Naive B cell (primary cell): ENCODE measurements at regions not wholly inside any gene's neighbourhood (a gene's known extent, or its start where the extent isn't known, plus 50 kb on each side); places are given as distances from the start of the nearest gene placed in this dataset.
A peak's percentile ranks its signal among the peaks of the same experiment; 100 is the strongest.
"Not testable (repeated sequence)": the region's sequence is repeated elsewhere in the genome, so short reads cannot be mapped to it uniquely, and the experiment has no call there.

Source experiments
- ATAC-seq, 2 donors: fragments of 150-1000 bp; cut with Tn5 transposase; 2 replicates each; pipeline ENCODE4 v1.10.0; 2021; ENCODE audit warnings: low read depth in 2 of 2, mild to moderate bottlenecking in 2 of 2, moderate library complexity in 2 of 2
- DNase-seq: peaks from one replicate; pipeline ENCODE4 v3.0.0; 2022
- H3K27ac Mint-ChIP-seq, 6 donors: one replicate each; pipeline ENCODE4 v1.8.0; 2020 to 2022; ENCODE audit warnings: mild to moderate bottlenecking in 6 of 6, mixed read lengths in 6 of 6, moderate library complexity in 5 of 6, inconsistent platforms in 2 of 6
- H3K27me3 Mint-ChIP-seq, 3 donors: one replicate each; pipeline ENCODE4 v1.8.0; 2021 to 2022; ENCODE audit warnings: mixed read lengths in 3 of 3, mild to moderate bottlenecking in 1 of 3
- H3K36me3 Mint-ChIP-seq, 2 donors: one replicate each; pipeline ENCODE4 v1.8.0; 2020 to 2022; ENCODE audit warnings: mixed read lengths in 2 of 2, inconsistent platforms in 1 of 2, mild to moderate bottlenecking in 1 of 2
- H3K4me1 Mint-ChIP-seq, 3 donors: one replicate each; pipeline ENCODE4 v1.8.0; 2020 to 2022; ENCODE audit warnings: mixed read lengths in 3 of 3, inconsistent platforms in 1 of 3, mild to moderate bottlenecking in 1 of 3, moderate library complexity in 1 of 3
- H3K4me3 Mint-ChIP-seq, 8 donors: one replicate each; pipeline ENCODE4 v1.8.0; 2020 to 2022; ENCODE audit warnings: mild to moderate bottlenecking in 8 of 8, mixed read lengths in 8 of 8, moderate library complexity in 8 of 8, inconsistent platforms in 2 of 8
- H3K9me3 Mint-ChIP-seq, 7 donors: one replicate each; pipeline ENCODE4 v1.8.0; 2020 to 2022; ENCODE audit warnings: mixed read lengths in 7 of 7, mild to moderate bottlenecking in 5 of 7, inconsistent platforms in 2 of 7, moderate library complexity in 1 of 7

DNA sequence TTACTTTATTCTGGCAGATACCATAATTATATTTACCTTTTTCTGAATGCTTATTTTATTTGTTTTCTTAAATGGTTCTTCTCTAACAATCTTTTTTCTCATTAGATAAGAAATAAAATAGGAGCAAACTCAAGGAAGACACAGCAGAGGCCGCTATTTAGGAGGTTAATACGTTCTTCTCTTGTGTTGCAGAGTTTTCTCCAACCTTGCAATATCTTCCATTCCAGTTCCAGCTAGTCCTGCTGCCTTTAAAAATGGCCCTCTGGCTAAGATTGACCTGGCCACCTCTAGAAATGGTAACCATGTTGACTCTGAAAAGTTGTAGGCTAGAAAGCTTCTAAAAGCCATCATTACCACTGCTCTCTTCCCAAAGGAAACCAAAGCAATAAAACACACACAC, 718.8 kb downstream of the MAT2B start:
- H3K4me1 Mint-ChIP-seq = no peaks in the 10 kb centered on the region

DNA sequence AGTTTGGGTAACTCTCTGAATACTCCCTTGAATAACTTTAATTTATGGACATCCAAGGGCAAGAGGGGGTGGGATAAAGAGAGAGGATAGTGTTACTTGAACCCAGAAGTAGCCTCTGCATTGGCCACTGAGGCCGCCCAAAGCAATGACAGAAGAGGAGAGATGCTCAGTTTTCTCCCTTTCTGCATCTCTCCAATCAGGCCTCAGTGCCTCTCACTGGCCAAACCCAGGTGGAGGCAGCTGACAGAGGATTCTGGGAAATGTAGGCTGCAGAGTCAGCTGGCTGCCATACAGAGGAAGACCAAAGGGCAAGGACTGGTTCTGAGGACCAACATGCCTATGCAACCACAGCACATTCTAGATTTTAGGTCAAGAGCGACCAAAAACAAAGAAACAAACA, 719.4 kb downstream of the MAT2B start:
- no peak overlapping the region for H3K27ac Mint-ChIP-seq
- H3K36me3 Mint-ChIP-seq = no peaks in the 10 kb centered on the region
- peaks cover 0 to 8% (median 0%) of the 10 kb centered on the region in 7 donors for H3K9me3 Mint-ChIP-seq
- DNase-seq = no peak
- H3K4me3 Mint-ChIP-seq = no peak overlapping the region
- no peak for ATAC-seq
- H3K4me1 Mint-ChIP-seq = no peaks in the 10 kb centered on the region
- H3K27me3 Mint-ChIP-seq = peaks cover 0 to 9% (median 6%) of the 10 kb centered on the region in 3 donors

More for the DNA sequence above, 718.8 kb downstream of the MAT2B start:
- Mint-ChIP-seq H3K36me3 (no peaks in the 10 kb centered on the region), H3K27ac (no peak overlapping the region), H3K27me3 (peaks cover 0 to 9% (median 6%) of the 10 kb centered on the region in 3 donors), H3K9me3 (peaks cover 0 to 8% (median 0%) of the 10 kb centered on the region in 7 donors), H3K4me3 (no peak overlapping the region)
- ATAC-seq (no peak), DNase-seq (no peak)

DNA sequence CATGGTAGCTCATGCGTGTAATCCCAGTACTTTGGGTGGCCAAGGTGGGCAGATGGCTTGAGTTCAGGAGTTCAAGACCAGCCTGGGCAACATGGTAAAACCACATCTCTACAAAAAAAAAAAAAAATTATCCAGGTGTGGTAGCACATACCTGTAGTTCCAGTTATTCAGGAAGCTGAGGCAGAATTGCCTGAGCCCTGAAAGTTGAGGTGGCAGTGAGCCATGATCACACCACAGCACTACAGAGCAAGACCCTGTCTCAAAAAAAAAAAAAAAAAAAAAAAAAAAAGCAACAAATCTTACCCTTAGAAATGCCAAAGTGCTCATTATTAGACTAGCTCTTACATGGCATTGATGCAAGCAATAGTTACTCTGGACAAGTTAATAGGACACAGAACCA, 724.9 kb downstream of the MAT2B start:
- Mint-ChIP-seq H3K27me3 (peaks cover 0 to 9% (median 6%) of the 10 kb centered on the region in 3 donors), H3K9me3 (peaks cover 0 to 8% (median 0%) of the 10 kb centered on the region in 7 donors), H3K4me1 (no peaks in the 10 kb centered on the region), H3K27ac (no peak overlapping the region), H3K36me3 (no peaks in the 10 kb centered on the region), H3K4me3 (no peak overlapping the region)
- ATAC-seq (no peak), DNase-seq (no peak)

DNA sequence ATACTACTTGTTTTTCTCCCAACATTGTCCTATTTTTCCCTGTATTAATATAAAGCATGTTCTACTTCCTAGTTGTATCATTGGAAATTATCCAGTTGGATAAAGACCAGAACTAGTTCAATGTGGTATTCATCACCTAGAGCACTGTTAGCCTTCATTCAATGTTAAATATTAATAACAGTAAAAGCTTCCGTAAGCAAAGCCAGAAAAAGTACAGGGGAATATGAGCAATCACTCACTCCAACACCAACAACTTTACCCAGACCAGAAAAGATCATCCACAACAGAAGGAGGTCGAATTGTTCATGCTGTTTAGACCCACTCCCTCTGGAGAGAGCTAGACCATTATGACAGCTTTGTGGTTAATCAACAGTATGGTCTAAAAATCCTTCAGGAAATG, 728.4 kb downstream of the MAT2B start:
- Mint-ChIP-seq H3K4me1 (no peaks in the 10 kb centered on the region), H3K36me3 (no peaks in the 10 kb centered on the region), H3K27me3 (peaks cover 0 to 4% (median under 1%) of the 10 kb centered on the region in 3 donors), H3K9me3 (peaks cover 0 to 4% (median 0%) of the 10 kb centered on the region in 7 donors), H3K4me3 (no peak overlapping the region), H3K27ac (peak overlapping the region in 1 of 6 donors; percentile 14)
- ATAC-seq (no peak), DNase-seq (no peak)

DNA sequence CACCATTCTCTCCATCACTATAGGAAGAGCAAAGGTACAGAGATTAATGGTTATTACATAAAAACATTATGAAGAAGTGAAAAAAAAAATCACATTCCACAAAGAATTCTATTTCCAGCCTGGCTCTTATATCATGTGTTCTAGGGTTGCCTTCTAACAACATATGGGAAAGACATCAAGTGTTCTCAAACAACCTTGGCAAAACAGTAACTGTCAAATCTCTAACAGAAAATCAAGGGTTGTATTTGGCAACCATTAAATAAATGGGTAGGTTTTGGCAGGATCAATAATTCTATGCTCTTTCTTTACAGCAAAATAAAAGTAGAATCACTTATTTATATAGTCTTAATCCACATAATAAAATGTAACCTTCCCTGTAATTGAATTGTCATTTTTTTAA, 728.9 kb downstream of the MAT2B start:
- Mint-ChIP-seq H3K9me3 (peaks cover 0 to under 1% (median 0%) of the 10 kb centered on the region in 7 donors), H3K36me3 (no peaks in the 10 kb centered on the region), H3K4me1 (no peaks in the 10 kb centered on the region), H3K27me3 (no peaks in the 10 kb centered on the region), H3K27ac (no peak overlapping the region), H3K4me3 (no peak overlapping the region)
- no peak for DNase-seq
- no peak for ATAC-seq

DNA sequence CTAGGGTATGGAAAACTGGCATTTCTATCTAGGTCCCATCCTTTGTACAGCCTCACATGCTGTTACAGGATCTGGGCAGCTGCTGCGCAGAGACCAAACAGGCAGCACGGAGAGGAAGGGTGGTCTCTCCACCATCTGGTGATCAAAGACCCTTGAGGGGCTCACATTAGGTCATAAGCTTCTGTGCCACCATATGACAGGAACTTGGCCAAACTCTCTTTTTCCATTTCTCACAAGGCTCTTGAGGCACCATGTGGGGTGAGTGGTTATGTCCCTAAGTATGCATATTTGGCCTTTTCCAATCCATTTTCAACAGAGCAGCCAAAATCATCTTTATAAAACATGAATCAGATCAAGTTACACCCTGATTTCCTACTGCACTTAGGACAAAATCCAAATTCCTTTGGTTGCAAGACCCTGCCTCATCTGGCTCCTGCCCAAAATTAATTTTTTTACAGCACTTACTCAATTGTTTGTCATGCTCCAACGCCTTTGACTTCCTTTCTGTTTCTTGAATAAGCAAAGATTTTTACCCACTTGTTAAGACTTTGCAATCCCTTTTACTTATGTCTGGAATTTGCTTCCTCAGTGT, 730.0 kb downstream of the MAT2B start:
- H3K4me3 Mint-ChIP-seq = no peak overlapping the region
- no peaks in the 10 kb centered on the region for H3K9me3 Mint-ChIP-seq
- no peaks in the 10 kb centered on the region for H3K27me3 Mint-ChIP-seq
- H3K27ac Mint-ChIP-seq = no peak overlapping the region
- ATAC-seq (no peak), DNase-seq (no peak)
- no peaks in the 10 kb centered on the region for H3K36me3 Mint-ChIP-seq
- H3K4me1 Mint-ChIP-seq = no peaks in the 10 kb centered on the region

DNA sequence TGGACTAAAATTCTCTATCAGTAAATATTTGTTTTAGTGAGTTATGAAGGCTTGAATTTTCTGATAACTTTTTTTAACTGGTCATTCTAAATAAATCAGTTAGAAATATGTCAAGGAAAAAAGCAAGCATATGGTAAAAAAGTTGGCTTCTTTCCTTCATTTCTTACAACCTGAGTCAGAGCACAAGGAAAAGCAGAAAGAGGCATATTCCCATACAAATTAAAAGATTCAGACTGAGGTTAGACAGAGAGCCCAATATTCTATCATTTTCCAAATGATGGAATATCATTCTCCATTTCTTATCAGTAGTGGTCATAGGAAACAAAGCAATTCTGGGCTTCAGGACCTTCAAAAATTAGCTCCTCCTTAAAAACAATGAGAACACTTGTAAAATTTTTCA, 732.1 kb downstream of the MAT2B start:
- Mint-ChIP-seq H3K9me3 (no peaks in the 10 kb centered on the region), H3K4me1 (no peaks in the 10 kb centered on the region), H3K4me3 (no peak overlapping the region), H3K27me3 (no peaks in the 10 kb centered on the region), H3K36me3 (no peaks in the 10 kb centered on the region), H3K27ac (no peak overlapping the region)
- no peak for DNase-seq
- no peak for ATAC-seq

DNA sequence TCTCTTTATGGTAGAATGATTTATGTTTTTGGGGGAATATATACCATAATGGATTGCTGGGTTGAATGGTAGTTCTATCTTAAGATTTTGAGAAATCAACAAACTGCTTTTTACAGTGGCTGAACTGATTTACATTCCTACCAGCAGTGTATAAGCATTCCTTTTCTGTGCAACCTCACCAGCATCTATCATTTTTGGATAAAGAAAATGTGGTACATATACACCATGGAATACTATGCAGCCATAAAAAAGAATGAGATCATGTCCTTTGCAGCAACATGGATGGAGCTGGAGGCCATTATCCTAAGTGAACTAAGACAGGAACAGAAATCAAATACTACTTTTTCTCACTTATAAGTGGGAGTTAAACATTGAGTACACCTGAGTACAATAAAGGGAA, 746.4 kb downstream of the MAT2B start:
- ATAC-seq, H3K4me3 Mint-ChIP-seq, DNase-seq, H3K4me1 Mint-ChIP-seq, H3K36me3 Mint-ChIP-seq, H3K9me3 Mint-ChIP-seq, H3K27me3 Mint-ChIP-seq, H3K27ac Mint-ChIP-seq: not testable (repeated sequence)

DNA sequence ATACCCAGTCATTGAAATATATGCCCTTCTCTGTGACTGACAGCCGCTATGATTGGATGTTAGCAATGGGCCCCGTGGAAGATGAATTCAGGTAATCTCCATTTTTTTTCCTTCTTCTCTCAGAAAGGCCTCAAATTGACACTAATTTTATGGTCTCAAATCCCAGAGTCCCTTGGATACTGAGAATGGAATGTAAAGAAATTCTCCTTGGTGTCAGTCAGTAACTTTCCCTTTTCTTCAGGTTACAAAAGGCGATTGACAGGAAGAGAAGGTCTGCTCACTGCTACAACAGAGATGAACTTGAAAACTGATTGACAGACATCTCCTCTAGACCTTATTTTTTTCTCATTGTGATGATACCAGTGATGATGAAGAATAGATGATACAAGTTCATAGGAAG, 748.3 kb downstream of the MAT2B start:
- ATAC-seq = no peak
- H3K9me3 Mint-ChIP-seq = peaks cover 0 to 5% (median 0%) of the 10 kb centered on the region in 7 donors
- H3K36me3 Mint-ChIP-seq = no peaks in the 10 kb centered on the region
- H3K4me1 Mint-ChIP-seq = peaks cover 4 to 7% (median 5%) of the 10 kb centered on the region in 3 donors
- no peak for DNase-seq
- no peak overlapping the region for H3K27ac Mint-ChIP-seq
- no peaks in the 10 kb centered on the region for H3K27me3 Mint-ChIP-seq
- H3K4me3 Mint-ChIP-seq = no peak overlapping the region

DNA sequence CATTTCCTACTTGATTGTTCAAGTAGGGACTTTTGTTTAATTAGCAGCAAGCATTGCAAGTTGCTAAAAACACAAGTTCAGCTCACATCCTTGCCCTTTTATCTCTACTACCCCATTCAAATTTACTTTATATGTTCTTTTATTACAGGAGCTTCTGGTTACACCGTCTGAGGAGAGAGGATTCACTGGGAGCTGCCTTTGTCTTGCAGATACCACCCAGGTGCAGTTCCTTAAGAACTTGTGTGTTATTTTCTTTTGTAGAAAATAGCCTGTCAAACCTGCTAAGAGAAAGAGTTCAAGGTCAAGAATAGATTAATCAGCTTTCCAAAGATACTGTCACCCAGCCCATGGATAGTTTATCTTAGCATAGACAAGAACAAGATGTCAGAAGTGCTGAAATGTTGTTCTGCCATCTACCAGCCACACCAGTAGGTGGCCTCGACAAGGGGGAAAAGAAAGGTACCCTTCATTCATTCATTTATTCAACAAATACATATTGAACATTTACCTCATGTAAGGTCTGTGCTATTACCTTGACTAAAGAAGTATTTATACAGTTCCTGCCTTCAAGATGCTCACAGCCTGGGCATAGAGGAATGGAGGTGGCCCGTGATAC, 750.3 kb downstream of the MAT2B start:
- no peak overlapping the region for H3K27ac Mint-ChIP-seq
- no peaks in the 10 kb centered on the region for H3K27me3 Mint-ChIP-seq
- H3K4me3 Mint-ChIP-seq = no peak overlapping the region
- H3K36me3 Mint-ChIP-seq = no peaks in the 10 kb centered on the region
- DNase-seq = no peak
- no peak for ATAC-seq
- H3K9me3 Mint-ChIP-seq = peaks cover 0 to 5% (median 0%) of the 10 kb centered on the region in 7 donors
- peaks cover 4 to 7% (median 5%) of the 10 kb centered on the region in 3 donors for H3K4me1 Mint-ChIP-seq

DNA sequence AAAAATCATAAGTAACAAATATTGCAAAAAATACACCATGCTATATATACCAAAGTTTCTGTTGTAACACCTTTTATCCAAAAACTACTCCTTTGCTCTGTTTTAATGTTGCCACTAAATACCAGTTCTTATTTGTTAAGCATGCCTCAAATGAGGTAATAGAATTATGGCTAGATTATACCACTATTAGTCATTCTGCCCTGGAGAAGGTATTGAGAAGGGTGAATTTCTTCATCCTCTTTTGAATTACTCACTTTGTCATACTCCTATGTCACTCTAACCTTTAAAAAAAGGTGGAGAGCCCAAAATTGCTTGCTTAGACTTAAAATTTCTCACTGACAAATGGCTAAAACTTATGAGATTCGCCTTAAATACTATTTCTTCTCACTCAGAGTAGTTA, 750.9 kb downstream of the MAT2B start:
- DNase-seq (no peak), ATAC-seq (no peak)
- H3K4me3 Mint-ChIP-seq = no peak overlapping the region
- H3K27me3 Mint-ChIP-seq = no peaks in the 10 kb centered on the region
- no peak overlapping the region for H3K27ac Mint-ChIP-seq
- H3K9me3 Mint-ChIP-seq = peaks cover 0 to 5% (median 0%) of the 10 kb centered on the region in 7 donors
- H3K4me1 Mint-ChIP-seq = peaks cover 4 to 7% (median 5%) of the 10 kb centered on the region in 3 donors
- H3K36me3 Mint-ChIP-seq = no peaks in the 10 kb centered on the region

DNA sequence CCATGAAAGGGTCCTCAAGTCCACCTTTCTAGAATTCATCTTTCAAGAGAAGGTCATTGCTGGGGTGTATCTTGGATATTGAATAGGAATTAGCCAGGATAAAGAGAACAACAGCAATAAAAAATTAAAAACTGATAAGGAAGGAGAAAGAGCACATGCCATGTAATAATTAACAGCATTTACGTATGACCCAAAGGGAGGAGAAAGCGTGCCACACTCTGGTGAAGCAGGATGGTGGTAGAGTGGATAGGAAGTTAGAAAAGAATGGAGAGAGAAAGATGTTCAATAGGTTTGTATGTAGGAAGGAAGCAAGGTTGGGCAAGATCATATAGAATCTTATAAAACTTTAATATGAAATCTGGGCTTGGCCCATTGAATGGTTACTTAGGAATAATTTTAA, 751.5 kb downstream of the MAT2B start:
- Mint-ChIP-seq H3K27me3 (no peaks in the 10 kb centered on the region), H3K27ac (no peak overlapping the region), H3K36me3 (no peaks in the 10 kb centered on the region), H3K4me3 (no peak overlapping the region), H3K9me3 (peaks cover 0 to under 1% (median 0%) of the 10 kb centered on the region in 7 donors), H3K4me1 (peaks cover 4 to 7% (median 5%) of the 10 kb centered on the region in 3 donors)
- DNase-seq = no peak
- ATAC-seq = no peak

DNA sequence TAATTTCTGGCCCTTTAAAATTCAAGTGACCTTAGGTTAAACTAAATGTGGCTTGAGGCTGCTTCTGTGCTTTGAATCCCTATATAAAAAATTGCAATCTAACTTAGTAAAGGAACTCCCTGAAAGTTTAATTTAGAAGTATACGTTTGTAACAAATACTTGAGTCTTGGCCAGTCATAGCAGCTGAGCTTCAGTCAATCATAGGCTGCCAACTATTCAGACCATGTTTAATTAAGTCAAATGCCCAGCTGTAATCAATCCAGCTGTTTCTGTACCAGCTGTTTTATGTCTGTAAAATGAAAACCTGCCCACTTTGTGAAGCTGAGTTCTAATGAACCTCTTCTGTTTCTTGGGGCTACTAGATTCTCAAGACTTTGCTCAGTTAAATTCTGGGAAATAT, 760.1 kb downstream of the MAT2B start:
- Mint-ChIP-seq H3K4me3 (no peak overlapping the region), H3K9me3 (peaks cover 0 to 7% (median 2%) of the 10 kb centered on the region in 7 donors), H3K36me3 (peaks cover 0 to 4% of the 10 kb centered on the region in 2 donors), H3K4me1 (no peaks in the 10 kb centered on the region), H3K27ac (no peak overlapping the region), H3K27me3 (no peaks in the 10 kb centered on the region)
- DNase-seq (no peak), ATAC-seq (no peak)

DNA sequence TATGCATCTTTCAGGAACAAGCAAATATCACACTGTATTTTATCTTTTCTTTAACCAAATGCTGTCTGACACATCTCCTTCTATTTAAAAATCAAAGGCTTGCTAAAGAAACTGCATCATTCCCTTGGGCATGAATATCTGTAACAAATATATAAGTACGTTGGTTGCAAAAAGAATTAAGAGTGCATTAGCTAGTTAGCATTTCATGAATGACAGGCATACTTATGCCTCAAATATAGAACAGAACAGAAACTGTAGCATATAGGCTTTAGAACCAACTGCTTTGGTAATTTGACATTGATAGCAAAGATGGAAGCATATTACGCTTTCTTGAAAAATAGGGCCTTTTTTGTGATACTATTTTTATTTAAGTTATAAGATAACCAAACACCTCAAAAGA, 761.2 kb downstream of the MAT2B start:
- H3K36me3 Mint-ChIP-seq = peaks cover 0 to 4% of the 10 kb centered on the region in 2 donors
- peaks cover 0 to 7% (median 2%) of the 10 kb centered on the region in 7 donors for H3K9me3 Mint-ChIP-seq
- H3K4me3 Mint-ChIP-seq = no peak overlapping the region
- ATAC-seq (no peak), DNase-seq (no peak)
- H3K27me3 Mint-ChIP-seq = no peaks in the 10 kb centered on the region
- no peaks in the 10 kb centered on the region for H3K4me1 Mint-ChIP-seq
- H3K27ac Mint-ChIP-seq = no peak overlapping the region
